Keratinocyte (primary cell): ENCODE measurements at regions not wholly inside any gene's neighbourhood (a gene's known extent, or its start where the extent isn't known, plus 50 kb on each side); places are given as distances from the start of the nearest gene placed in this dataset.

Source experiments
- DNase-seq: peaks from one replicate; pipeline ENCODE4 v3.0.0-alpha.2; 2011; ENCODE audit warnings: low read depth, missing footprints, low spot score
- FAIRE-seq: peaks from 2 replicates; lab custom pipeline; 2011; peaks lifted over from hg19 to GRCh38; lab: Jason Lieb, UNC
- H2AFZ ChIP-seq: 2 replicates; pipeline ENCODE4 v1.6.0; 2012; ENCODE audit warnings: low read length, control low read depth, inconsistent platforms; ENCODE audit not compliant: control insufficient read depth
- H3K27ac ChIP-seq: 2 replicates; pipeline ENCODE4 v1.5.1; 2011; ENCODE audit warnings: low read length; ENCODE audit not compliant: control insufficient read depth, insufficient read depth
- H3K27me3 ChIP-seq: 3 replicates; pipeline ENCODE4 v1.6.0; 2011; ENCODE audit warnings: low read length; ENCODE audit not compliant: control insufficient read depth, insufficient read depth; ENCODE audit errors: extremely low read depth
- H3K36me3 ChIP-seq, 2 experiments: 2 replicates in 1 of 2; 3 replicates in 1 of 2; pipeline ENCODE4 v1.5.1; 2011; ENCODE audit warnings: low read length in 2 of 2, mild to moderate bottlenecking in 1 of 2; ENCODE audit not compliant: control insufficient read depth in 2 of 2, insufficient read depth in 2 of 2; ENCODE audit errors: extremely low read depth in 1 of 2
- H3K4me1 ChIP-seq: 3 replicates; pipeline ENCODE4 v1.5.1; 2011; ENCODE audit warnings: low read length; ENCODE audit not compliant: control insufficient read depth, insufficient read depth; ENCODE audit errors: extremely low read depth
- H3K4me2 ChIP-seq: 3 replicates; pipeline ENCODE4 v1.6.0; 2011; ENCODE audit warnings: low read depth, low read length; ENCODE audit not compliant: control insufficient read depth, insufficient read depth; ENCODE audit errors: extremely low read depth
- H3K4me3 ChIP-seq, 3 experiments: fragments of 200-600 bp in 1 of 3; sonication (generic) in 1 of 3; 2 replicates in 2 of 3; 3 replicates in 1 of 3; pipeline ENCODE4 v1.5.1; 2011 to 2016; ENCODE audit warnings: low read length in 3 of 3, mild to moderate bottlenecking in 3 of 3, control low read depth in 2 of 3, inconsistent platforms in 1 of 3, low read depth in 1 of 3, mixed read lengths in 1 of 3, mixed run types in 1 of 3, moderate library complexity in 1 of 3; ENCODE audit not compliant: control insufficient read depth in 2 of 3, insufficient read depth in 2 of 3; ENCODE audit errors: extremely low read depth in 1 of 3
- H3K79me2 ChIP-seq: 2 replicates; pipeline ENCODE4 v1.6.0; 2012; ENCODE audit warnings: low read length; ENCODE audit not compliant: control insufficient read depth, insufficient read depth
- H3K9ac ChIP-seq: 3 replicates; pipeline ENCODE4 v1.6.0; 2011; ENCODE audit warnings: low read length; ENCODE audit not compliant: control insufficient read depth, insufficient read depth; ENCODE audit errors: extremely low read depth
- H3K9me1 ChIP-seq: 3 replicates; pipeline ENCODE4 v1.6.0; 2011; ENCODE audit warnings: low read length; ENCODE audit not compliant: control insufficient read depth, insufficient read depth; ENCODE audit errors: extremely low read depth
- H3K9me3 ChIP-seq: 2 replicates; pipeline ENCODE4 v1.5.1; 2012; ENCODE audit warnings: low read depth, low read length; ENCODE audit not compliant: control insufficient read depth
- H4K20me1 ChIP-seq: 3 replicates; pipeline ENCODE4 v1.6.0; 2011; ENCODE audit warnings: low read length; ENCODE audit not compliant: control insufficient read depth, insufficient read depth; ENCODE audit errors: extremely low read depth
- CTCF ChIP-seq, 3 experiments: IDR thresholded peaks in 1 of 3; conservative IDR thresholded peaks in 1 of 3; optimal IDR thresholded peaks in 1 of 3; 2 replicates in 2 of 3; 3 replicates in 1 of 3; pipeline versions ENCODE3 to v1.5.1; 2011; ENCODE audit warnings: low read length in 3 of 3, mild to moderate bottlenecking in 3 of 3, moderate library complexity in 2 of 3, control low read depth in 1 of 3, inconsistent platforms in 1 of 3; ENCODE audit not compliant: insufficient read depth in 2 of 3; ENCODE audit errors: extremely low read depth in 1 of 3
- EZH2 ChIP-seq: IDR thresholded peaks from one replicate; pipeline ENCODE4 v1.6.1; 2012; ENCODE audit warnings: inconsistent platforms, mild to moderate bottlenecking, low read length, moderate library complexity
- dilution Hi-C: fragments of 300-500 bp; cut with MboI; formaldehyde crosslinking; loops from one replicate; pipeline ENCODE4 v1.7.0; 2020; ENCODE audit warnings: low sequenced_read_pairs; ENCODE audit not compliant: extremely low pct_ligation_motif_present

GRCh38 chr4:176387571-176387970 is 67.8 kb downstream of the SPCS3 start:
- no peaks in the 10 kb centered on the region for H3K79me2 ChIP-seq
- no peak overlapping the region for H3K4me3 ChIP-seq
- H3K27me3 ChIP-seq = no peaks in the 10 kb centered on the region
- dilution Hi-C loops = loop anchor here (25.0 kb wide), 1 partner anchor 175 kb away; no protein-coding TSS in a partner anchor
- no peak overlapping the region for H3K4me2 ChIP-seq
- FAIRE-seq (no peak), DNase-seq (no peak)
- H3K9ac ChIP-seq = no peak overlapping the region
- H3K27ac ChIP-seq = no peak overlapping the region
- TF ChIP-seq CTCF (optimal IDR thresholded peaks at IDR 0.05 in 1 of 3, IDR thresholded peaks at IDR 0.05 in 1 of 3, conservative IDR thresholded peaks at IDR 0.05 in 1 of 3; ENCODE audit: extremely low read depth in 1 of 3, insufficient read depth in 2 of 3, low read length in 3 of 3) = no peak
- no peak for TF ChIP-seq EZH2
- H3K9me3 ChIP-seq = no peaks in the 10 kb centered on the region
- no peaks in the 10 kb centered on the region for H4K20me1 ChIP-seq
- H2AFZ ChIP-seq = no peak overlapping the region
- H3K36me3 ChIP-seq = no peaks in the 10 kb centered on the region
- H3K4me1 ChIP-seq = no peaks in the 10 kb centered on the region
- H3K9me1 ChIP-seq = no peaks in the 10 kb centered on the region

- dilution Hi-C loops = loop anchor here (25.0 kb wide), 1 partner anchor 169 kb away; no protein-coding TSS in a partner anchor
- no peak for DNase-seq
- H3K9ac ChIP-seq = no peak overlapping the region
- no peaks in the 10 kb centered on the region for H3K9me3 ChIP-seq
- H4K20me1 ChIP-seq = no peaks in the 10 kb centered on the region
- no peak overlapping the region for H3K4me2 ChIP-seq
- H3K4me1 ChIP-seq = no peaks in the 10 kb centered on the region
- H3K4me3 ChIP-seq = no peak overlapping the region
- H3K36me3 ChIP-seq = no peaks in the 10 kb centered on the region
- no peak overlapping the region for H3K27ac ChIP-seq
- no peak for FAIRE-seq
- H3K9me1 ChIP-seq = no peaks in the 10 kb centered on the region
- H2AFZ ChIP-seq = peak overlapping the region; percentile 62
- no peaks in the 10 kb centered on the region for H3K79me2 ChIP-seq
- no peaks in the 10 kb centered on the region for H3K27me3 ChIP-seq
- TF ChIP-seq EZH2 (no peak), CTCF (optimal IDR thresholded peaks at IDR 0.05 in 1 of 3, IDR thresholded peaks at IDR 0.05 in 1 of 3, conservative IDR thresholded peaks at IDR 0.05 in 1 of 3; ENCODE audit: extremely low read depth in 1 of 3, insufficient read depth in 2 of 3, low read length in 3 of 3) (no peak)
Observed at GRCh38 chr4:176393306-176394013, 73.7 kb downstream of the SPCS3 start.
